Activated CD4-positive, alpha-beta T cell treated with anti-CD3 and anti-CD28 coated beads, Interleukin-2, Interleukin-6, amounts not matched to agents 100 ng/mL and 50 ng/mL, durations not matched to agents 16 hours and 8 hours (primary cell): ENCODE measurements at regions not wholly inside any gene's neighbourhood (a gene's known extent, or its start where the extent isn't known, plus 50 kb on each side); places are given as distances from the start of the nearest gene placed in this dataset.
"Not testable (repeated sequence)": the region's sequence is repeated elsewhere in the genome, so short reads cannot be mapped to it uniquely, and the experiment has no call there.

Experiments used
- DNase-seq: peaks from one replicate; pipeline ENCODE4 v3.0.0-alpha.2; 2020

DNA sequence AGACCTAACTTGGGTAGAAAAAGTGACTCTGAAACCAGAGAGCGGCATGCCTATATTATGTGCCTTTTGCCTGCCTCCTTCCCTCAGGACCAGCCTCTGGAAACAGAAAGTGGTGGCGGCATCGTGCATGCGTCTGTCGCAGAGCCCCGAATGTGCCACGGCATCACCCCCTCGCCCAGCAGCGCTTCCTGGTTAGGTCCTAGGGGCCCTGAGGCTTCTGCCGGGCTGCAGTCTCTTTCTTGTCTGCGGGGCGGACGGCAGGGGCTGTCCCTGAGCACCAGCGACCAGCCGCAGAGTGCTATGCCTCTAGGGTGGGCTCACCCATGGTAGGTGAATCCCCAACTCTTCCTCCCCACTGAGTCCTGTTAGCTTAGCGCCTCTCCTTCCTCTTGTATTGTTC is 68.7 kb downstream of the VSIG4 start:
- DNase-seq, result no peak

DNA sequence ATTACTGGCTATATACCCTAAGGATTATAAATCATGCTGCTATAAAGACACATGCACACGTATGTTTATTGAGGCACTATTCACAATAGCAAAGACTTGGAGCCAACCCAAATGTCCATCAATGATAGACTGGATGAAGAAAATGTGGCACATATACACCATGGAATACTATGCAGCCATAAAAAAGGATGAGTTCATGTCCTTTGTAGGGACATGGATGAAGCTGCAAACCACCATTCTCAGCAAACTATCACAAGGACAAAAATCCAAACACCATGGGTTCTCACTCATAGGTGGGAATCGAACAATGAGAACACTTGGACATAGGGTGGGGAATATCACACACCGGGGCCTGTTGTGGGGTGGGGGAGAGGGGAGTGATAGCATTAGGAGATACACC is 72.7 kb downstream of the VSIG4 start:
- not testable (repeated sequence) for DNase-seq

DNA sequence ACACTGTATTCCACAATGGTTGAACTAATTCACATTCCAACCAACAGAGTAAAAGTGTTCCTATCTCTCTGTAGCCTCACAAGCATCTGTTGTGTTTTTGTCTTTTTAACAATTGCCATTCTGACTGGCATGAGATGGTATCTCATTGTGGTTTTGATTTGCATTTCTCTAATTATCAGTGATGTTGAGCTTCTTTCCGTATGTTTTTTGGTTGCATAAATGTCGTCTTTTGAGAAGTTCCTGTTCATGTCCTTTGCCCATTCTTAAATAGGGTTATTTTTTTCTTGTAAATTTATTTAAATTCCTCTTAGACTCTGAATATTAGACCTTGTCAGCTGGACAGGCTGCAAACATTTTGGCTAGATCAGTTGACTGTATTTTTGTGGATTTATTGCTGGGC is 78.2 kb downstream of the VSIG4 start:
- DNase-seq, result no peak

DNA sequence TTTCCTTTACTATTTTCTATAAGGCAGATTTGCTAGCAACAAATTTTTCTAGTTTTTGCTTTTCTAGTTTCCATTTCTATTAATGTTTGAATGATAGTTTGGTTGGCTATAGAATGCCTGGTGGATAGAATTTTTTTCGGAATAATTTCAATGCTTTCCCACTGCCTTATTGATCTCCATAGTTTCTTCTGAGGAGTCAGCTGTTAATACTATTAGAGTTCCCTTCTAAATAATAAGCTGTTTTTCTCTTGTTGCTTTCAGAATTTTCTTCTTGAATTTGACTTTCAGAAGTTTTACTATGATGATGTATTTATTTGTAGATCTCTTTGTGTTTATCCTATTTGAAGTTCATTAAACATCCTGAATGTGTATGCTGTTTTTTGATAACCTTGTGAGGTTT is 91.8 kb downstream of the VSIG4 start:
- DNase-seq, result no peak

DNA sequence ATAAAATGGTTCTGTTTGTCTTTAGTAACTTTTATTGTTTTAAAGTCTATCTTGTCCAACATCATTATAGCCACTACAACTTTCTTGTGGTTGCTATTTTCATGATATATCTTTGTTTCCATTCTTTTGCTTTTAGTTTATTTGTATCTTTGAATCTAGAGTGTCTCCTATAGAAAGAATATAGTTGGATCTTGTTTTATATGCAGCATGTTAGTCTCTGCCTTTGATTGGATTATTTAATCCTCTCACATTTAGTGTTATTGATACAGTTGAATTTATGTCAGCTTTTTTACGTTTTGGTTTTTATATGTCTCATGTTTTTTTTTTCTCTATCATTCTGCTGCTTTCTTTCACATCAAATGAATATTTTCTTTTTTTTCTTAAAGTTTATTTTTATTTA is 98.1 kb downstream of the VSIG4 start:
- DNase-seq, result no peak

DNA sequence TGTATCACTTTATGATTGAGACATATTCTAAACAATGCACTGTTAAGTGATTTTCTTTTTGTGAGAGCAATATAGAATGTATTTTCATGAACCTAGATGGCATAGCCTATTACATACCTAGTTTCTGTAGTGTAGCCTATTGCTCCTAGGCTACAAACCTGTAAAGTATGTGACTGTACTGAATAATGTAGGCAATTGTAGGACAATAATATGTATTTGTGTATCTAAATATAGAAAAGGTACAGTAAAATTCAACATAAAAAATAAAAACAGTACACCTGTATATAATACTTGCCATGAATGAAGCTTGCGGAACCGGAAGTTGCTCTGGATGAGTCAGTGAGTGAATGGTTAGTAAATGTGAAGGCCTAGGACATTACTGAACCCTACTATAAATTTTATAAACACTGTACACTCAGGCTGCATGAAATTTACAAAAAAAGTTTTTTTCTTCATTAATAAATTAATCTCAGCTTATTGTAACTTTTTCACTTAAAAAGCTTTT is 106.7 kb downstream of the VSIG4 start:
- no peak for DNase-seq

DNA sequence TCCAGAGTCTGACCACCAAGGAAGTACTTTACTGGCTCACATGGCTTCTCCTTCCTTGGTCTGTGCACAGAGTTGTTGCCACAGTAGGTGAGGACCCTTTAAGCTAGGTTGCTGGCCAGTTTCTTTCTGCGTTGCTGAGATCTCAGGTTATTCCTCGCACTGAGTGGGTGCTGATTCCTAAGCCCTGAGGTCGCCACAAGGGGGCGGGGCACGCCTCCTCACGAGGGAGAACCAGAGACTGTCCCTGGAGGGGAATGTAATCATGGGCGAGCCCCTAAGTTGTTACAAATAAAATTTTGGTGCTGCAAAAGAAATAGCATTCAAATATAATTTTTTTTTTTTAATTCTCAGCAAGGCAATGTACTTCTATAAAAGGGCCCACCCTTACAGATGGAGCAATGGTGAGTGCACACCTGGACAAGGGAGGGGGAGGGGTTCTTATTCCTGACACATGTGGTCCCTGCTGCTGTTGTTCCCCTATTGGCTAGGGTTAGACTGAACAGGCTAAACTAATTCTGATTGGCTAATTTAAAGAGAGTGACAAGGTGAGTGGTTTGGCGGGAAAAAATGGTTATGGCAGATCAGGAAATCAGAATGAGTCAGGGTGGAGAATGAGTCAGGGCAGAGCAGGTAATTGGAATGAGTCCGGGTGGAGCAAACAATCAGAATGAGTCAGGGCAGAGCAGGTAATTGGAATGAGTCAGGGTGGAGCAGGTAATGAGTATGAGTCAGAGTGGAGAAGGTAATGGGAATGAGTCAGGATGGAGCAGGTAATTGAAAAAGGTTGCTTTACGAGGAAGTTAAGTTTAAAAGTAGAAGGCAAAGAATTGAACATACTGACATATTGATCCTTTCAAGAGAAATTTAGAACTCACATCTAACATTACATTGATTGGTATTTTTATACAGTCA is 107.5 kb downstream of the VSIG4 start:
- DNase-seq, result peak; percentile 76

DNA sequence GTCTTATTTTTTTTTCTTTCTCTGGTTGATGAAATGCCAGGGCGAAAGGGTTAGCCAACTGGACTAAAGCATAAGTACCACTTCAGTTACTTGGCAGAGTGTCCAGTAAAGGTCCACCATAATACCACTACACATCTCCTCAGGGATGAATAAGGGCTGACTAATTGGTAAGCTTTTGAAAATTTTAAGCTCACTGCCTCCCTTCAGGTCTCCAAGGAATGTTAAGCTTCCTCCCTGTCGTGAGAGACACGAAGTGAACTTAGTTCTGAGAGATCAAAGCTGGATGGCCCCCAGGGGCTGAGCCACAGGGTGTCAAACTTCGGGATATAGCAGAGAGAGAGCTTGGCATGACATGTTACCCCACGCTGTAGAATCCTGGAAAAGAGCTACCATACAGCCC is 111.4 kb downstream of the VSIG4 start:
- DNase-seq, result no peak

DNA sequence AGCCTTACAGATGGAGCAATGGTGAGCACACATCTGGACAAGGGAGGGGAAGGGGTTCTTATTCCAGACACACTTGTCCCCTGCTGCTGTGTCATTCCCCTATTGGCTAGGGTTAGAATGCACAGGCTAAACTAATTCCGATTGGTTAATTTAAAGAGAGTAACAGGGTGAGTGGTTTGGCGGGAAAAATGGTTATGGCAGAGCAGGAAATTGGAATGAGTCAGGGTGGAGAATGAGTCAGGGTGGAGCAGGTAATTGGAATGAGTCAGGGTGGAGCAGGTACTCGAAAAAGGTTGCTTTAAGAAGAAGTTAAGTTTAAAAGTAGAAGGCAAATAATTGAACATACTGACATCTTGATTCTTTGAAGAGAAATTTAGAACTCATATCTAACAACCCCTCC is 112.5 kb downstream of the VSIG4 start:
- DNase-seq, result peak; percentile 33

DNA sequence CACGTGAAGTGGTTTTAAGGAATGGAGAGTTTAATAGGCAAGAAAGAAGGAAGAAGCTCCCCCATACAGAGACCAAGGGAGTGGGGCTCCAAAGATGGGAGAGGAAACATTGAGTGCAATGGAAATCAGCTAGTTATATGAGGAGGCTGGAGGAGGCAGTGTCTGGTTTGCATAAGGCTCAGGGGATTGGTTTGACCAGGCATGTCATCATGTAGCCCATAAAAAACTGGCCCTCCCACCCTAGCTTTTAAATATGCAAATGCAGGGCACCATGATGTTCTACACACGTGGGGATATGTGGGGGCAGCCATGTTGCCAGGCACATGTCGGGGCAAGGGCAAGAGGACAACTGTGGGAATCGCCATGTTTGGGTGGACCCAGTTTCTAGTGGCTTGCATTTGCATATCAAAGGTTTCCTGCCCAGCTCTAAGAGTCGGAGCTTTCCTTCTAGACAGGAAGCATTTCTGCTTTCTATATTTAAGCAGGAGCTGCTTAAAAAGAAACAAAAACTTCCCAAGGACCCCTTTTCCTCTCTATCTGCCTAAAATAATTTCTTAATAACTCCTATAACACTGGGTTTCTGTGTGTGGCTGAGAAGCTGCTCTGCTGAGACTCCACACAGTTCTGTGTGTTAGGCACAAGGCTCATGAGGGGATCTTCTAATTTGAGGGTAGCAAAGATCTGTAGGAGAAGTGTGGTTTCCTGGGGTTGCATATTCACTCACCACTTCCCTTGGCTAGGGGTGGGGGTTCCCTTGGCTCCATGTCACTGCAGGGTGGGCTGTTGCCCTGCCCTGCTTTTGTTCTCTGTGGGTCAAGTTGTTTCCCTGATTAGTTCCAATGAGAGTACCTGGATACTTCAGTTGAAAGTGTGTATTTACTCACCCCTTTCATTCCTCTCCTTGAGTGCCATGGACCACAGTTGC is 113.5 kb downstream of the VSIG4 start:
- peak; percentile 63 for DNase-seq

DNA sequence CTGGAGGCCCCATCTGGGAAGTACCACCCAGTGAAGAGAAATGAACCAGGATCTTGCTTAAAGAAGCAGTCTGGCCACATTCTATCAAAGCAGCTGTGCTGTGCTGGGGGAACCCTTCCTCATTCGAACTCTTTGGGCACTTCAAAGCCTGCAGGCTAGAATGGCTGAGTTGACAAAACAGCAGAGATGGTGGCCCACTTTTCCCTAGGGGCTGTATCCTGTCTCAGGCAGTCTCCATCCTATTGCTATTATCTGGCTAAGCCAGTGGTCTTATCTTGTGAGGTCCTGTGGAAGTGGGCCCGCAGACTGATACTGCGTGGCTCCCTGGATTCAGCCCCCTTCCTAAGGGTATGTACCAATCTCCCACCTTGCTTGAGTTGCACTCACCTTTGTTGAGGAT is 114.3 kb downstream of the VSIG4 start:
- no peak for DNase-seq

DNA sequence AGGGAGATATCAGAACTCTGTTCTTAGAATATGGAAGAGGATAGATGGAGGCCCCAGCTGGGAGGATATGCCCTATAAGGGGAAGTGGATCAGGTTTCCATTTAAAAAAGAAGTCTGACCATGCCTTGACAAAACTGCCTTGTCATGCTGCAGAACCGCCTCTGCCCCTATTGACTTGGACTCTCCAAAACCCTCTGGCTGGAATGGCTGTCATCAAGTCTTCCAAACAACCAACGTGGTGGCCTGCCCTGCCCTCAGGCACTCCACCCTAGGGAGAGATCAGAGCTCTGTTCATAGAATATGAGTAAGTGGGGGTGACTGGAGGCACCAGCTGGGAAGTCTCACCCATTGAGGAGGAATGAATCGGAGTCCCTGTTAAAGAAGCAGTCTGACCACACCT is 114.9 kb downstream of the VSIG4 start:
- DNase-seq, result no peak

DNA sequence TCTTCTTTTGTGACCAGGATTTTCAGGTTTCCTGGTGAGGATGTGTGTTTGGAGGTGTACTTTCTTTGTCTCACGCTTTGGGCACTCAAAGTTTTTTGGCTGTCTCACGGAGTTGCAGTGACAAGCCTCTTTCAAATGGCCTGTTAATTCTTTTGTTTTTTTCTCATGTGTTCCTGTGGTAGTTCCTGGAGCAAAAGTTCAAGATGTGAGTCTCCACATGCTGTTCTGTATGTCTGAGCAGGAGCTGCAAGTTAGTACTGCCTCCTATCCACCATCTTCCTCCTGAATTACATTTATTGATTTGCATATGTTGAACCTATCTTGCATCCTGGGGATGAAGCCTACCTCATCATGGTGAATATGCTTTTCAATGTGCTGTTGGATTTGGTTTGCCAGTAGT is 118.5 kb downstream of the VSIG4 start:
- DNase-seq, result no peak

DNA sequence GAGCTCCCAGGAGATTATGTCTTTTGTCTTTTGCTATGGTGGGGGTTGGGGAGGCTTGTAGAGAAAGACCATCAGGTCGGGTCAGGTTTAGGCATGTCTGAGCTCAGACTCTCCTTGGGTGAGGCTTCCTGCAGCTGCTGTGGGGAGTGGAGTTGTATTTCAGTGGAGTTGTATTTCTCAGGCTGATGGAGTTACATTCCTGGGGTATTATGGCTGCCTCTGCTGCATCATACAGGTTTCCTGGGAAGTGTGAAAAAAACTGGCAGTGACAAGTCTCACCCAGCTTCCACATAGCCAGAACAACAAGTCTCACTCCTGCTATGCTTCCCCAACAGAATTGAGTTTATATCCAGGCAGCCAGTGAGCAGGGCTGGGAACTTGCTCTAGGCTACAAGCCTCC is 119.3 kb downstream of the VSIG4 start:
- DNase-seq, result no peak

DNA sequence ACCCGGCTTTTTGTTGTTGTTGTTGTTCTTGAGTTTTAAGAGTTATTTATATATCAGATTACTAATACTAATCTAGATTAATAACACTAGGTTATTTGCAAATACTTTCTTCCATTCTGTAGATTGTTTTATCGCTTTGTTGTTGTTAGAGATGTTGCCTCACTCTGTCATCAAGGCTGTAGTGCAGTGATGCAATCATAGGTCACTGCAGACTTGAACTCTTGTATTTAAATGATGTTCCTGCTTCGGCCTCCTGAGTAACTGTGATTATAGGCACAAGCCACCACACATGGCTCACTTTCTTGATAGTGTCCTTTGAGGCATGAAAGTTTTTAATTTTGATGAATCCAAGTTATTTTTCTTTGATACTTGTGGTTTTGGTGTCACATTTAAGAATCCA is 129.0 kb downstream of the VSIG4 start:
- no peak for DNase-seq

DNA sequence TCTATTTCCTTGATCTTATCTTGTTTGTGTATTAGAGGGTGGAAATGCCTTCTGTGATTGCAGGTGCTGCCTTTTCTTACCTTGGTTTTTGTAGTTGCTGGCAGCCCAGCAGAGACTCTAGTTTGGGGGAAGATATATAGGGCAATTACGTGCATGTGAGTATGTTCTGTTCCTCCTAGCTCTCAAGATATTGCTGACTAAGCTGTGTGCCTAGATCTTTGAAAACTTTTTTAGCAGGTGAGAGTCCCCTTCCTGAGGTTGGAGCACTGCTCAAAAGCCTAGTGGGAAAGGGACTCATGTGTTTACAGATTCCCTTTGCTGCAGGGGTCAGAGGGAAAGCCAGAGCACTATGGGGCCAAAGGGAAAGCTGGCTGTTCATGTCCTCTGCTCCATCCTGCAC is 136.1 kb downstream of the VSIG4 start:
- no peak for DNase-seq

DNA sequence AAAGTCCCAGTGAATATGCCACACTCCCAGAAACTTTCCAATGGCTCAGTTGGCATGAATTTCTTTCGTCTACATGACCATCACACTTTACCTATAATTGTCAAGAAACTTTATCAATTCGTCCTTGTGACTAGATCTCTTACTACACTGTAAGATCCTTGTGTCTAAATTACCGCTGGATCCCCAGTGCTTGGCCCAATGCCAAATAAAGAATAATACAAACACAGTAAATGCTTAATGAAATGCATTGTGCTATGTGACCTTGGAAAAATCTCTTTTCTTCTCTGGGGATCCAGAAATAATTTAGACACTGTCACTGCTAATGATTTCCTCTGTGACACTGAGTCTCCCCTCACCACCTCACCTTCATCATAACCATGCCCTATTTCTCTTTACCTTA is 137.9 kb downstream of the VSIG4 start:
- DNase-seq, result no peak

DNA sequence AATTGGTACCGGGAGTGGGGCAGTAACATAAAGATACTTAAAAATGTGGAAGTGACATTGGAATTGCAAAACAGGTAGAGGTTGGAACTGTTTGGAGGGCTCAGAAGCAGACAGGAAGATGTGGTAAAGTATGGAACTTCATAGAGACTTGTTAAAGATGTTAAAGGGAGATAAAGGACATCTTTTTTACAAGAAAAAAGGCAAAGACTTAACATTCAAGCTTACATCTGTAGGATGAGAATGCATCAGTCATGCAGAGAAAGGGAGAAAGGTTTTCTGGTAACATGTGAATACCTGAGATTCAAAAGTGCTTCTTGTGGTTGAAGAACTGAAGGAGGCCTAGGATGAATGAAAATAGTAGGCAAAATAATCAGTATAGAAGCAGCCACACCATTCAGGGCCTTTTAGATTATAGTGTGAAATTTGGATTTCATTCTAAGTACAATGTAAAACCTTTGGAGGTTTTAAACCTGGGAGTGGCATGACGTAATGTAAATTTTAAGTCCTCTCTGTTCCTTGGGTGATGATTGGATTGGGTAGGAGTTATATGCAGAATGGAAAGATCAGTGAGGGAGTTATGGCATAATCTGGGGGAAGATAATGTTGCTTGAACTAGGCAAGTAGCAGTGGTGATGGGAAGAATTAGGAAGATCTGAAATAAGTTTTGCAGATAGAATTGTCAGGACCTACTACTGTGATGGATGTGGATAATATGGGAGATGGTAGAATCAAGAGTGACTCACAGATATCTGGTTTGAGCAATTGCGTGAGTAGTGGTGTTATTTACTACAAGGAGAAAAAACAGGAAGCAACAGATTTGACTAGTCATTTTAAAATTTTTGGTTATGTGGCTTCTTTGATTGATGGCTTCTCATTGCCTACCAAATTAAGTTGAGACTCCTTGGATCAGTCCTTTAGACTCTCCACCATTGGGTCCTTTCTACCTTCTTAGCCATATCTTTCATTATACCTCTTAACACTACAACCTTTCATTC is 138.7 kb downstream of the VSIG4 start:
- peak; percentile 5 for DNase-seq

DNA sequence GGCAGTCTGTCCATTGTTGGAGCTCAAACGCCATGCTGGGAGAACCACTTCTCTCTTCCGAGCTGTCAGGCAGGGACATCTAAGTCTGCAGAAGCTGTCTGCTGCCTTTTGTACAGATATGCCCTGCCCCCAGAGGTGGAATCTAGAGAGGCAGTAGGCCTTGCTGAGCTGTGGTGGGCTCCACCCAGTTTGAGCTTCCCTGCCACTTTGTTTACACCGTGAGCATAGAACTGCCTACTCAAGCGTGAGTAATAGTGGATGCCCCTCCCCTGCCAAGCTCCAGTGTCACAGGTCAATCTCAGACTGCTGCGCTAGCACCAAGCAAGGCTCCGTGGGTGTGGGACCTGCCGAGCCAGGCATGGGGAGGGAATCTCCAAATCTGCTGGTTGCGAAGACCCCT is 145.7 kb downstream of the VSIG4 start:
- DNase-seq, result no peak

DNA sequence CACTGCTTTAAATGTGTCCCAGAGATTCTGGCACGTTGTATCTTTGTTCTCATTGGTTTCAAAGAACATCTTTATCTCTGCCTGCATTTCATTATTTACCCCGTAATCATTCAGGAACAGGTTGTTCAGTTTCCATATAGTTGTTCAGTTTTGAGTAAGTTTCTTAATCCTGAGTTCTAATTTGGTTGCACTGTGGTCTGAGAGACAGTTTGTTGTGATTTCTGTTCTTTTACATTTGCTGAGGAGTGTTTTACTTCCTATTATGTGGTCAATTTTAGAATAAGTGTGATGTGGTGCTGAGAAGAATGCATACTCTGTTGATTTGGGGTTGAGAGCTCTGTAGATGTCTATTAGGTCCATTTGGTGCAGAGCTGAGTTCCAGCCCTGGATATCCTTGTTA is 148.1 kb downstream of the VSIG4 start:
- peak; percentile 16 for DNase-seq

DNA sequence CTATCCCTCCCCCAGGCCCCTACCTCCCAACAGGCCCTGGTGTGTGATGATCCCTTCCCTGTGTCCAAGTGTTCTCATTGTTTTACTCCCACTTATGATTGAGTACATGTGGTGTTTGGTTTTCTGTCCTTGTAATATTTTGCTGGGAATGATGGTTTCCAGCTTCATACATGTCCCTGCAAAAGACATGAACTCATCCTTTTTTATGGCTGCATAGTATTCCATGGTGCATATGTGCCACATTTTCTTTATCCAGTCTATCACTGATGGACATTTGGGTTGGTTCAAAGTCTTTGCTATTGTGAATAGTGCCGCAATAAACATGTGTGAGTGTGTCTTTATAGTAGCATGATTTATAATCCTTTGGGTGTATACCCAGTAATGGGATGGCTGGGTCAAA is 151.7 kb downstream of the VSIG4 start:
- not testable (repeated sequence) for DNase-seq

DNA sequence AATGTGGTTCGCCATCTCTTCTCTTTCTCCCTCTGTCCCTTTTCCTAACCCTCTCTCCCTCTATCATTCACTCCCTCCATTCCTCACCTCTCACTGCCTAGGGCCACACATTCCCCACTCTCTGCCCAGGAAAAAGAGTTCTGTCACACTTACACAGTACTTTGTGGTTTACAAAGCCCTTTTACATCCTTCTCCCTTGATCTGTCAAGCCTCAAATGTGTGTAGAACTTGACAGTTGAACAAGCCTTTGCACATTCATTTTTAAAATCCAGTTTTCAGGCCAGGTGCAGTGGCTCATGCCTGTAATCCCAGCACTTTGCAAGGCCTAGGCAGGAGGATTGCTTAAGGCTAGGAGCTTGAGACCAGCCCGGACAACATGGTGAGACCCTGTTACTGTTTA is 156.3 kb downstream of the VSIG4 start:
- no peak for DNase-seq
